GM23338 (cell line): ENCODE measurements at regions not wholly inside any gene's neighbourhood (a gene's known extent, or its start where the extent isn't known, plus 50 kb on each side); places are given as distances from the start of the nearest gene placed in this dataset.

Source experiments
- ATAC-seq: fragments of 200-7000 bp; cut with Tn5 transposase; 3 replicates; pipeline ENCODE4 v1.9.1; 2020
- DNase-seq: peaks from one replicate; pipeline ENCODE4 v3.0.0-alpha.2; 2015; ENCODE audit warnings: low spot score
- H2AFZ ChIP-seq: fragments of 200-600 bp; sonication (generic); 2 replicates; pipeline ENCODE4 v1.8.0; 2016; ENCODE audit warnings: antibody characterized with exemption, mild to moderate bottlenecking, moderate library complexity
- H3F3A ChIP-seq: fragments of 200-600 bp; sonication (generic); replicated peaks from 2 replicates; pipeline ENCODE4 v1.8.0; 2017; ENCODE audit warnings: antibody characterized with exemption, mixed run types, low read depth
- H3K27ac ChIP-seq: fragments of 200-600 bp; sonication (generic); 2 replicates; pipeline ENCODE4 v1.6.1; 2016; ENCODE audit warnings: low read depth
- H3K27me3 ChIP-seq: fragments of 200-600 bp; sonication (generic); 2 replicates; pipeline ENCODE4 v1.8.0; 2016; ENCODE audit warnings: mild to moderate bottlenecking, mixed run types, moderate library complexity; ENCODE audit not compliant: insufficient read depth
- H3K36me3 ChIP-seq: fragments of 200-600 bp; sonication (generic); 2 replicates; pipeline ENCODE4 v1.8.0; 2016; ENCODE audit warnings: mild to moderate bottlenecking; ENCODE audit not compliant: insufficient read depth
- H3K4me1 ChIP-seq: fragments of 200-600 bp; sonication (generic); 2 replicates; pipeline ENCODE4 v1.8.0; 2016; ENCODE audit warnings: mild to moderate bottlenecking, moderate library complexity; ENCODE audit not compliant: insufficient read depth
- H3K4me2 ChIP-seq: fragments of 200-600 bp; sonication (generic); 2 replicates; pipeline ENCODE4 v1.7.1; 2017; ENCODE audit warnings: mixed run types
- H3K4me3 ChIP-seq: fragments of 200-600 bp; sonication (generic); 2 replicates; pipeline ENCODE4 v1.6.1; 2016; ENCODE audit warnings: mixed run types
- H3K79me2 ChIP-seq: fragments of 200-600 bp; sonication (generic); replicated peaks from 2 replicates; pipeline ENCODE4 v1.8.0; 2017; ENCODE audit warnings: mild to moderate bottlenecking; ENCODE audit not compliant: insufficient read depth
- H3K9me2 ChIP-seq: fragments of 200-600 bp; sonication (generic); 2 replicates; pipeline ENCODE4 v1.8.0; 2017; ENCODE audit not compliant: insufficient read depth
- H4K20me1 ChIP-seq: fragments of 200-600 bp; sonication (generic); replicated peaks from 2 replicates; pipeline ENCODE4 v1.8.0; 2017; ENCODE audit warnings: mild to moderate bottlenecking; ENCODE audit not compliant: insufficient read depth
- H3K27ac Mint-ChIP-seq: 2 replicates; pipeline ENCODE4 v1.8.0; 2020; ENCODE audit warnings: inconsistent platforms, mild to moderate bottlenecking, moderate library complexity, mixed read lengths
- H3K27me3 Mint-ChIP-seq: 3 replicates; pipeline ENCODE4 v1.8.0; 2022; ENCODE audit warnings: low read depth, mild to moderate bottlenecking, moderate library complexity, mixed read lengths, inconsistent platforms; ENCODE audit not compliant: insufficient read depth, poor library complexity
- H3K36me3 Mint-ChIP-seq: 3 replicates; pipeline ENCODE4 v1.8.0; 2021; ENCODE audit warnings: low read depth, mild to moderate bottlenecking, inconsistent platforms, moderate library complexity, mixed read lengths
- H3K4me1 Mint-ChIP-seq: 3 replicates; pipeline ENCODE4 v1.8.0; 2020; ENCODE audit warnings: mild to moderate bottlenecking, inconsistent platforms, mixed read lengths
- H3K4me3 Mint-ChIP-seq: 3 replicates; pipeline ENCODE4 v1.8.0; 2021; ENCODE audit warnings: moderate library complexity, mild to moderate bottlenecking, inconsistent platforms, mixed read lengths
- H3K9me3 Mint-ChIP-seq: 3 replicates; pipeline ENCODE4 v1.8.0; 2020; ENCODE audit warnings: moderate library complexity, mild to moderate bottlenecking, inconsistent platforms, mixed read lengths
- CREB1 ChIP-seq: fragments of 250-450 bp; sonication (Bioruptor Pico); IDR thresholded peaks from 2 replicates; pipeline ENCODE4 v1.5.0; 2020; ENCODE audit warnings: low read depth, mild to moderate bottlenecking, moderate library complexity
- EZH2 ChIP-seq: fragments of 200-600 bp; sonication (generic); IDR thresholded peaks from one replicate; pipeline ENCODE4 v1.8.0; 2017; ENCODE audit warnings: antibody characterized with exemption, mild to moderate bottlenecking, low read depth; ENCODE audit not compliant: unreplicated experiment
- EZH2phosphoT487 ChIP-seq: fragments of 200-600 bp; sonication (generic); IDR thresholded peaks from one replicate; pipeline ENCODE4 v1.8.1; 2018; ENCODE audit warnings: antibody characterized with exemption; ENCODE audit not compliant: unreplicated experiment
- JUNB ChIP-seq: IDR thresholded peaks from one replicate; pipeline ENCODE4 v1.6.1; 2016; ENCODE audit warnings: antibody characterized with exemption; ENCODE audit not compliant: unreplicated experiment
- NANOG ChIP-seq: IDR thresholded peaks from 2 replicates; pipeline ENCODE4 v1.6.1; 2016; ENCODE audit warnings: antibody characterized with exemption, borderline replicate concordance
- POLR2AphosphoS5 ChIP-seq: IDR thresholded peaks from 2 replicates; pipeline ENCODE4 v1.6.1; 2016; ENCODE audit warnings: antibody characterized with exemption, low read depth
- STAT1 ChIP-seq: IDR thresholded peaks from one replicate; pipeline ENCODE4 v1.6.1; 2016; ENCODE audit warnings: antibody characterized with exemption; ENCODE audit not compliant: unreplicated experiment
- ZNF114 ChIP-seq: fragments of 250-450 bp; sonication (Bioruptor Pico); IDR thresholded peaks from 2 replicates; pipeline ENCODE4 v1.5.0; 2020; ENCODE audit warnings: mild to moderate bottlenecking, moderate library complexity
- ZNF331 ChIP-seq: fragments of 250-450 bp; sonication (Bioruptor Pico); IDR thresholded peaks from 2 replicates; pipeline ENCODE4 v1.5.0; 2020; ENCODE audit warnings: low read depth, mild to moderate bottlenecking, moderate library complexity
- ZNF462 ChIP-seq: fragments of 250-450 bp; sonication (Bioruptor Pico); IDR thresholded peaks from 2 replicates; pipeline ENCODE4 v1.5.0; 2020; ENCODE audit warnings: mild to moderate bottlenecking, moderate library complexity
- TF ChIP-seq, protein P1 (sequence below): IDR thresholded peaks from 2 replicates; pipeline ENCODE4 v1.6.1; 2016; ENCODE audit warnings: antibody characterized with exemption
- TF ChIP-seq, protein P2 (sequence below), 2 experiments: fragments of 200-600 bp in 1 of 2; sonication (generic) in 1 of 2; conservative IDR thresholded peaks; 2 replicates each; pipeline versions ENCODE4 v1.5.1 to v1.6.1; 2016 to 2017; ENCODE audit warnings: antibody characterized with exemption in 2 of 2, low read depth in 2 of 2, mild to moderate bottlenecking in 2 of 2, moderate library complexity in 1 of 2
- TF ChIP-seq, protein P3 (sequence below): IDR thresholded peaks from one replicate; pipeline ENCODE4 v1.6.1; 2018; ENCODE audit warnings: antibody characterized with exemption; ENCODE audit not compliant: unreplicated experiment

GRCh38 chr9:78507037-78507436, 210.1 kb downstream of the PSAT1 start:
- Mint-ChIP-seq H3K4me3 (no peak overlapping the region), H3K36me3 (peaks cover 2% of the 10 kb centered on the region; the same call in 1 of the 3 replicates), H3K27ac (no peak overlapping the region), H3K4me1 (peaks cover 9% of the 10 kb centered on the region), H3K27me3 (peaks cover 2% of the 10 kb centered on the region), H3K9me3 (no peaks in the 10 kb centered on the region)
- Histone ChIP-seq H3K4me1 (peaks cover 6% of the 10 kb centered on the region; the same call in 1 of the 2 replicates), H4K20me1 (no peaks in the 10 kb centered on the region), H3K27me3 (no peaks in the 10 kb centered on the region), H3K4me3 (no peak overlapping the region), H3K9me2 (peaks cover 4% of the 10 kb centered on the region; the same call in 1 of the 2 replicates), H3F3A (no peaks in the 10 kb centered on the region), H3K79me2 (no peaks in the 10 kb centered on the region), H3K27ac (no peak overlapping the region), H3K4me2 (no peak overlapping the region), H3K36me3 (no peaks in the 10 kb centered on the region; the same call in 1 of the 2 replicates), H2AFZ (no peak overlapping the region)
- ATAC-seq (no peak), DNase-seq (no peak)
- TF ChIP-seq ZNF114 (CRISPR knock-in tag) = no peak
- no peak for TF ChIP-seq ZNF331 (CRISPR knock-in tag)
- no peak for TF ChIP-seq CREB1 (CRISPR knock-in tag)
- TF ChIP-seq ZNF462 = no peak
- no peak for TF ChIP-seq POLR2AphosphoS5
- TF ChIP-seq NANOG = no peak
- no peak for TF ChIP-seq EZH2phosphoT487
- TF ChIP-seq, protein P1, sequence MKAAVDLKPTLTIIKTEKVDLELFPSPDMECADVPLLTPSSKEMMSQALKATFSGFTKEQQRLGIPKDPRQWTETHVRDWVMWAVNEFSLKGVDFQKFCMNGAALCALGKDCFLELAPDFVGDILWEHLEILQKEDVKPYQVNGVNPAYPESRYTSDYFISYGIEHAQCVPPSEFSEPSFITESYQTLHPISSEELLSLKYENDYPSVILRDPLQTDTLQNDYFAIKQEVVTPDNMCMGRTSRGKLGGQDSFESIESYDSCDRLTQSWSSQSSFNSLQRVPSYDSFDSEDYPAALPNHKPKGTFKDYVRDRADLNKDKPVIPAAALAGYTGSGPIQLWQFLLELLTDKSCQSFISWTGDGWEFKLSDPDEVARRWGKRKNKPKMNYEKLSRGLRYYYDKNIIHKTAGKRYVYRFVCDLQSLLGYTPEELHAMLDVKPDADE = no peak
- TF ChIP-seq STAT1 = no peak
- no peak for TF ChIP-seq JUNB
- TF ChIP-seq, protein P2, sequence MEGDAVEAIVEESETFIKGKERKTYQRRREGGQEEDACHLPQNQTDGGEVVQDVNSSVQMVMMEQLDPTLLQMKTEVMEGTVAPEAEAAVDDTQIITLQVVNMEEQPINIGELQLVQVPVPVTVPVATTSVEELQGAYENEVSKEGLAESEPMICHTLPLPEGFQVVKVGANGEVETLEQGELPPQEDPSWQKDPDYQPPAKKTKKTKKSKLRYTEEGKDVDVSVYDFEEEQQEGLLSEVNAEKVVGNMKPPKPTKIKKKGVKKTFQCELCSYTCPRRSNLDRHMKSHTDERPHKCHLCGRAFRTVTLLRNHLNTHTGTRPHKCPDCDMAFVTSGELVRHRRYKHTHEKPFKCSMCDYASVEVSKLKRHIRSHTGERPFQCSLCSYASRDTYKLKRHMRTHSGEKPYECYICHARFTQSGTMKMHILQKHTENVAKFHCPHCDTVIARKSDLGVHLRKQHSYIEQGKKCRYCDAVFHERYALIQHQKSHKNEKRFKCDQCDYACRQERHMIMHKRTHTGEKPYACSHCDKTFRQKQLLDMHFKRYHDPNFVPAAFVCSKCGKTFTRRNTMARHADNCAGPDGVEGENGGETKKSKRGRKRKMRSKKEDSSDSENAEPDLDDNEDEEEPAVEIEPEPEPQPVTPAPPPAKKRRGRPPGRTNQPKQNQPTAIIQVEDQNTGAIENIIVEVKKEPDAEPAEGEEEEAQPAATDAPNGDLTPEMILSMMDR (conservative IDR thresholded peaks at IDR 0.05; ENCODE audit: low read depth in 2 of 2) = no peak
- TF ChIP-seq, protein P3, sequence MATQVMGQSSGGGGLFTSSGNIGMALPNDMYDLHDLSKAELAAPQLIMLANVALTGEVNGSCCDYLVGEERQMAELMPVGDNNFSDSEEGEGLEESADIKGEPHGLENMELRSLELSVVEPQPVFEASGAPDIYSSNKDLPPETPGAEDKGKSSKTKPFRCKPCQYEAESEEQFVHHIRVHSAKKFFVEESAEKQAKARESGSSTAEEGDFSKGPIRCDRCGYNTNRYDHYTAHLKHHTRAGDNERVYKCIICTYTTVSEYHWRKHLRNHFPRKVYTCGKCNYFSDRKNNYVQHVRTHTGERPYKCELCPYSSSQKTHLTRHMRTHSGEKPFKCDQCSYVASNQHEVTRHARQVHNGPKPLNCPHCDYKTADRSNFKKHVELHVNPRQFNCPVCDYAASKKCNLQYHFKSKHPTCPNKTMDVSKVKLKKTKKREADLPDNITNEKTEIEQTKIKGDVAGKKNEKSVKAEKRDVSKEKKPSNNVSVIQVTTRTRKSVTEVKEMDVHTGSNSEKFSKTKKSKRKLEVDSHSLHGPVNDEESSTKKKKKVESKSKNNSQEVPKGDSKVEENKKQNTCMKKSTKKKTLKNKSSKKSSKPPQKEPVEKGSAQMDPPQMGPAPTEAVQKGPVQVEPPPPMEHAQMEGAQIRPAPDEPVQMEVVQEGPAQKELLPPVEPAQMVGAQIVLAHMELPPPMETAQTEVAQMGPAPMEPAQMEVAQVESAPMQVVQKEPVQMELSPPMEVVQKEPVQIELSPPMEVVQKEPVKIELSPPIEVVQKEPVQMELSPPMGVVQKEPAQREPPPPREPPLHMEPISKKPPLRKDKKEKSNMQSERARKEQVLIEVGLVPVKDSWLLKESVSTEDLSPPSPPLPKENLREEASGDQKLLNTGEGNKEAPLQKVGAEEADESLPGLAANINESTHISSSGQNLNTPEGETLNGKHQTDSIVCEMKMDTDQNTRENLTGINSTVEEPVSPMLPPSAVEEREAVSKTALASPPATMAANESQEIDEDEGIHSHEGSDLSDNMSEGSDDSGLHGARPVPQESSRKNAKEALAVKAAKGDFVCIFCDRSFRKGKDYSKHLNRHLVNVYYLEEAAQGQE = no peak
- no peak for TF ChIP-seq EZH2
